HEK293 (cell line): ENCODE measurements at regions not wholly inside any gene's neighbourhood (a gene's known extent, or its start where the extent isn't known, plus 50 kb on each side); places are given as distances from the start of the nearest gene placed in this dataset.
"Not testable (repeated sequence)": the region's sequence is repeated elsewhere in the genome, so short reads cannot be mapped to it uniquely, and the experiment has no call there.

Experiments
- ATF2 ChIP-seq: fragments of 450-650 bp; formaldehyde crosslinking; IDR thresholded peaks from 2 replicates; pipeline ENCODE4 v1.5.1; 2016; ENCODE audit warnings: missing biosample characterization, missing genetic modification characterization, low read depth
- CTCF ChIP-seq: fragments of 450-650 bp; formaldehyde crosslinking; IDR thresholded peaks from 2 replicates; pipeline ENCODE4 v1.5.1; 2016; ENCODE audit warnings: missing biosample characterization, missing genetic modification characterization
- KLF1 ChIP-seq: fragments of 450-650 bp; formaldehyde crosslinking; IDR thresholded peaks from 2 replicates; pipeline ENCODE4 v1.5.1; 2016; ENCODE audit warnings: missing biosample characterization, missing genetic modification characterization
- MEIS1 ChIP-seq: sonication (generic); formaldehyde crosslinking; IDR thresholded peaks from 2 replicates; pipeline ENCODE4 v1.8.1; 2022; ENCODE audit warnings: missing genetic modification reagents, mild to moderate bottlenecking, borderline replicate concordance
- YY1 ChIP-seq: fragments of 450-650 bp; formaldehyde crosslinking; IDR thresholded peaks from 2 replicates; pipeline ENCODE4 v1.5.1; 2018; ENCODE audit warnings: missing biosample characterization, missing genetic modification characterization
- ZEB2 ChIP-seq: fragments of 450-650 bp; formaldehyde crosslinking; IDR thresholded peaks from 2 replicates; pipeline ENCODE4 v1.5.1; 2016; ENCODE audit warnings: missing biosample characterization, missing genetic modification characterization
- ZNF112 ChIP-seq: fragments of 450-650 bp; formaldehyde crosslinking; IDR thresholded peaks from 2 replicates; pipeline ENCODE4 v1.5.0; 2017; ENCODE audit warnings: missing biosample characterization, missing genetic modification characterization
- ZNF146 ChIP-seq: fragments of 450-650 bp; formaldehyde crosslinking; IDR thresholded peaks from 2 replicates; pipeline ENCODE4 v1.5.1; 2016; ENCODE audit warnings: missing biosample characterization, missing genetic modification characterization
- ZNF398 ChIP-seq: fragments of 450-650 bp; formaldehyde crosslinking; IDR thresholded peaks from 2 replicates; pipeline ENCODE4 v1.5.1; 2017; ENCODE audit warnings: missing biosample characterization, missing genetic modification characterization
- ZNF513 ChIP-seq: fragments of 450-650 bp; IDR thresholded peaks from 2 replicates; pipeline ENCODE4 v1.5.1; 2018; ENCODE audit warnings: missing biosample characterization, missing genetic modification characterization
- ZNF639 ChIP-seq: fragments of 450-650 bp; formaldehyde crosslinking; IDR thresholded peaks from 2 replicates; pipeline ENCODE4 v1.5.1; 2016; ENCODE audit warnings: missing biosample characterization, missing genetic modification characterization

GRCh38 chr1:85522458-85522857 lies 57.5 kb upstream of the DDAH1 start:
- not testable (repeated sequence) for TF ChIP-seq ZNF513; ATF2 (tag by site-specific recombination); YY1 (tag by site-specific recombination); ZNF146 (tag by site-specific recombination); ZEB2 (tag by site-specific recombination); MEIS1 (CRISPR knock-in tag); CTCF (tag by site-specific recombination); ZNF112 (tag by site-specific recombination); ZNF398; KLF1 (tag by site-specific recombination); ZNF639 (tag by site-specific recombination)
